GM19395 (cell line): ENCODE measurements at regions not wholly inside any gene's neighbourhood (a gene's known extent, or its start where the extent isn't known, plus 50 kb on each side); places are given as distances from the start of the nearest gene placed in this dataset.

Experiments
- ATAC-seq: cut with Tn5 transposase; IDR thresholded peaks from one replicate; pipeline ENCODE4 v1.9.1; 2021; ENCODE audit warnings: mild to moderate bottlenecking, moderate library complexity; ENCODE audit not compliant: unreplicated experiment

- no peak for ATAC-seq
These were observed 149.1 kb upstream of the MOCS1 start for GRCh38 chr6:40083141-40083920.

DNA sequence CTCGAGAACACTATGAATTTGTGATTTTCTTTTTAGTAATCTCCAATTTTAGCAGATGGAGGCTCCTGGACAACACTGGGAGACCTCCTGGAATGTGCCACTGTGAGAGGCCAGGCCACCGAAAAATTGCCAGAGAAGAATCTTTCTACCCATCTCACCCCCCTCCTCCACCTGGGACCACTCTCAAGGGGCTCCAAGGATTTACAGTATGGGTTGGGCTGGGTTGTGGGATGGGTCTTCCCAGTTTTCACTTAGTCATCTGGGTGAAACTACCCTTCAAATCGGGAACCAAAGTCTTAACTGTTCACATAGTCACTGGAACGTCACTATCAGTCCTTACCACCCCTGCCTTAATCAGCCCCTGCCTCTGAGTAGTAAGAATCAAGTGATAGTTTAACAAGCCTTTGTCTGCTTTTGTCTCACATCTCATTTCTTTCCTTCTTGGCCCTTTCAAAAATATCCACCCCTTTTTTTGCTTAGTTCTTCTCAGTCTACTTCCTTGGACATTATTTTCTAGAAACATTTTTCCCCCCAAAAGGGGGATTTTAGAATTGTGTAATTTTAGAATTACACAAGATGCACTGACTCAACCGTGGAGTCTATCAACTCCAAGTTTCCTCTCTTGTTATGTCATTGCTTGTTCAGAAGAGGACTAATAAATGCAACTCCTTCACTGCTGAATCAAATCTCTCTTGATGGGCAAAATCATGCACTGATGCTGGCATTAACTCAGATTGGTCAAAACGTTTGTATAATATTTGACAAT is 148.2 kb upstream of the MOCS1 start:
- no peak for ATAC-seq

DNA sequence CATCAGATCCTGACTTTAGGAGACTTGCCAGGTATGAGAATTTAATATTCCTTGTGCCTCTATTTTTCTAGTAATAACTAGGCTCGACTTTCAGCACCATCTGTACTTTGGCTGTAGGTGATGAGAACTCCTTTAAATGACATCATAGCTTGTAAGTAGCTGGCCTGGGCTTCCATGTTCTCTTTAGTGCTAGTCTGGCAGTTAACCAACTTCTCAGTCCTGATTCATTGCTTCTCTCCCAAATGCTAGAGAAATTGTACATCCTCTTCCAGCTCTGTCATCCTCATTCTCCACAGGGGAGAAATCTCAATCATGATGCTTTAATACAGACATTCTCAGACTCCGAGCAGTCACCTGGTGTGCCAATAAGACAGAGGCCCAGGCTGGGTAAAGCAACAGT is 143.5 kb upstream of the MOCS1 start:
- ATAC-seq = no peak

DNA sequence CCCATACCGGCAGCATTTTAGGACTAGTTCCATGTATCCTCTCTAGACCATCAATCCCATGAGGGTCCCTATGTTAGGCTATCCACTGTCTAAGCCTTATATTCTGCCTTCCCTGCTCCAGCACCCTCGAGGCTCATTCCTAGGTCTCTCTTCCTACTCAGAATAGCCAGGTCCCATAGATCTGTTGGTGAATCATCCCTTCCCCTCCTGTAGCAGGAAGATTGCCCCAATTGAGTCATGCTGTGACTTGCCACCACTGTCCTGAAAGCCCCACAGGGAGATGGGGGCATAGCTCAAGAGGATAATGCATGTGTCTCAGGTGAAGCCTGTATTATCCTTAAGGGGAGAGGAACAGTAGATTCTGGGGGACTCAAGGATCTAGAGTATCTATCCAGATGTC is 143.1 kb upstream of the MOCS1 start:
- ATAC-seq = no peak

DNA sequence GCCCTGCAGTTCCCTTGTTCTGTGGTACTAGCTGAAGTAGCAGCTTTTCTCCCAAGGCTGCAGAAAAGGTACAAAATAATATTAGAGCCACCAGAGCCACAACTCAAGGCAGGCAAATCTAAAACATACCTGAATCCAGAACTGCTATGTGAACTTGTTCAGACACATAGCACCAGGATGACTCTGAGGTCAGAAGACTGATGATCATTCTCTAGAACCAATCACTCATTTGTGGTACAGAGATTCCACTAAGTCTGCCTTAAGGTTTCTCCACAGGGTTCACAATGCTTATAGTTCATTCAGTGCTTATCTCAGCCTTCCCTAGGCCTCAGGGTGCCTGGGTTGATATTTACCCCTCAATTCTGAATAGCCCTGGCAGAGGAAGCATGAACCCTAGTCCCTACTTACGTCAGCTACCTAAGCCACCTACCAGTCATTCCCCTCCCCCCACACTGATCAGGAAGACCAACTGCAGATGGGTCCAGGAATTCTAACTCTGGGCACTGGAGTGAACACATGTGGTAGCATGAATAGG is 140.9 kb upstream of the MOCS1 start:
- no peak for ATAC-seq

GRCh38 chr6:40074306-40075055 is 140.2 kb upstream of the MOCS1 start:
- no peak for ATAC-seq

DNA sequence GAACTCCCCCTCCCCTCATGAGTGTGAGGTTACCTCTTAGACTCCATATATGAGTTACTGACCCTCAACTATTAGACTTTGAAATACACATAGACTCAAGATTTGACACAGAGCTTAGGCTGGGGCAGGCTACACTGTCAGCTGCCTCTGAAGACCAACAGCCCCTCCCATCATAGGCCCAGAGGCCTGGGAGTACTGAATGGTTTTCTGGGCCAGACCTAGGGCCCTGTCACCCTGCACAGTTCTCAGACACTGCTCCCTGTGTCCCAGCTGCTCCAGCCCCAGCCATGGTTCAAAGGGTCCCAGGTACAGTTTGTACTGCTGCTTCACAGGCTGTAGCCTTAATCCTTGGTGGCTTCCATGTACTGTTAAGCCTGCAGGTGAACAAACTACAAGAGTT is 132.1 kb upstream of the MOCS1 start:
- no peak for ATAC-seq

- ATAC-seq = no peak
These were observed 122.6 kb upstream of the MOCS1 start for GRCh38 chr6:40056865-40057264.

DNA sequence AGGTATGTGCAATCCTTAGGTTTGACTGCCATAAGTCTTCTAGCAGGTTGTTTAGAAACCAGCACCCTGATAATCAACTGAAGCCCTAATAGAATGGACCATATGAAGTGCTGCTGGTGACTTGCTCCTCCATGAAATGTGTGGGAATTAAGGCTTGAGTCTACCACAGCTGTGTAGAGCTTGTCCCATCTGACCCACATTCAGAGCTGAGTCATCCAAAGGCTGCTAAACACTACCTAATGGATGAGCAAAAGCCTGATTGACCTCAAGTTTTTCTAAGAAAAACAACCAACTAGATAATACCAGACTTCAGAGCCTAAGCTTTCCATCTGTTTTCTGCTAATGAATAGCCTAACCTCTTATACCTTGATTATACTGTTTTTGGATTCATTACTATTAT is 120.3 kb upstream of the MOCS1 start:
- ATAC-seq = no peak

GRCh38 chr6:40054186-40054585 is 119.9 kb upstream of the MOCS1 start:
- ATAC-seq = no peak

DNA sequence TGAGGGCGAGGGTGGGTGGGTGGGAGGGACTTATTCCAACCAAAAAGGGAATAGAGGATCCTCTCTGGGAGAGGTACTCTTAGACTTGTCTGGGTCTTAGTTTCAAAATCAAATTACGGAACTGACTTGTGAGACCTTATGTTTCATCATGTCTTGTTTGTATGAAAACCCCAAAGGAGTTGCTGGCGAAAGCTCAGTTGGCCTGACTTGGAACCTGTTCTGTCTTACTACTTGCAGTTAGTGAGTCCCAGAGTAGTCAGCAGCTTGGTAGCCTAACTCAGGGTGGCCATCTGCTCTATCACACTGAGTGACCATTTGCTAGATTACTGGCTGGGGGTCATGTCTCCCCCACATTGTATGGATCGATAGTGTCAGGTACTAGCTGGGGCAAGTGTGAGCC is 114.9 kb upstream of the MOCS1 start:
- no peak for ATAC-seq

DNA sequence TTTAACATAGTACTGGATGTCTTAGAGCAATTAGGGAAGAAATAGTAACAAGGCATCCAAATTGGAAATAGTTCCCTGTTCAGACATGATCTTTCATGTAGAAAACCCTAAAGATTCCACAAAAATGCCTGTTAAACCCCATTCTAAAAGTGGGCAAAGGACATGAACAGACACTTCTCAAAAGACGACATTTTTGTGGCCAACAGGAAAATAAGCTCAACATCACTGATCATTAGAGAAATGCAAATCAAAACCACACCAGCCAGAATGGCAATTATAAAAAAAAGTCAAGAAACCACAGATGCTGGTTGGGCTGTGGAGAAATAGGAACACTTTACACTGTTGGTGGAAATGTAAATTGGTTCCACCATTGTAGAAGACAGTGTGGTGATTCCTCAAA is 109.9 kb upstream of the MOCS1 start:
- no peak for ATAC-seq

- no peak for ATAC-seq
These were observed 108.0 kb upstream of the MOCS1 start for GRCh38 chr6:40042232-40042631.

DNA sequence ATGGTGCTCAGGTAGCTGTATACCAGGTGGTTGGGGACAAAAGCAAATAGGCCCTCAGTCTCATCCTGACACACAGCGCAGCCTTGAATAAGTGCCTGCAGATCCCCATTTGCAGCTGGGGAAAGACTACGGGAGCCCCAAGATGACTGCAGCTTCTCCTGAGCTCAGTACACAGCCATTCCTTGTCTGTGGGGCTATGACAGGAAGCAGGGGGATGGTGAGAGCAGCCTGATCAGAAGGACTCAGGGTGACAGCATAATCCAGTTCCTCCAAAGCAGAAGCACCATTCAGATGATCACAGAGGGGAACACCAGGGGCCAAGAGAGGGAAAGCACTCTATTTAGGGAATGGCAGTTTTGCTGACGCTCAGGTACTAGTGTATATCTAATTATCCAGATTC is 104.8 kb upstream of the MOCS1 start:
- ATAC-seq = no peak

- ATAC-seq = no peak
These were observed 104.4 kb upstream of the MOCS1 start for GRCh38 chr6:40038626-40039025.

DNA sequence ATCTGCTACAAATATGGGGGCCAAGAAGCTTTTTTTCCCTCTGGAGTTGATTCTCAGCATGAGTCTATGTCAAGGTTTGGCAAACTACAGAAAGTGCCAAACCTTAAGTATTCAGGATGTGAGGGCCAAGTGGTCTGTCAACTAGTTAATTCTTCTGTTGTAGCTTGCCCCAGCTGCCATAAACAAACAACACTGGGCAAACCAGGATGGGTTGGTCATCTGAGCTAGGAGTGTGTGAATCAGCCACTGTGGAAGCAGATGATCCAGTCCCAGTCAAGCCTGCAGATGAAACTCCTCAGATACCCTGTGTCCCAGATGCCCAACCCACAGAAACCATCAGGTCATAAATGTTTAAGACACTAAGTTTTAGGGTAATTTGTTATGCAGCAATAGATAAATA is 103.0 kb upstream of the MOCS1 start:
- no peak for ATAC-seq

GRCh38 chr6:40036186-40036585 is 101.9 kb upstream of the MOCS1 start:
- ATAC-seq = no peak

GRCh38 chr6:40028449-40028848 is 94.2 kb upstream of the MOCS1 start:
- no peak for ATAC-seq

DNA sequence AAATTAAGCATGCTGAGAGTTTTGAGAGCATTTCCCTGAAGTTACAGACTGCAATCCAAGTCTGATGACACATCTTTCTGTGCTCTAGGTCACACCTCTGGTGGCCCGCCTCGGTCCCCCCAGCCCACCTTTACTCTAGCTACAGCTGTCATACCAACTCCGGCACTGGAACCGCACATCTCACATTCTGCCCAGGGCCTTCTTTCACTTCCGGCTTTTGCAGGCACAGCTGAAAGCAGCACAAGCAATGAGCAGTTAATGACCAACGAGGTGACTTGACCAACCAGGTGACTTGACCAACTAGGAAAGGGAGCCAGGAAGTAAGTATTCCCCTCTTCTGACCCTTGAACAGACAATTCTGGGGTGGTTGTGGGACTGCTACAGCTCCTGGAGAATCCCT is 88.6 kb upstream of the MOCS1 start:
- ATAC-seq = no peak

DNA sequence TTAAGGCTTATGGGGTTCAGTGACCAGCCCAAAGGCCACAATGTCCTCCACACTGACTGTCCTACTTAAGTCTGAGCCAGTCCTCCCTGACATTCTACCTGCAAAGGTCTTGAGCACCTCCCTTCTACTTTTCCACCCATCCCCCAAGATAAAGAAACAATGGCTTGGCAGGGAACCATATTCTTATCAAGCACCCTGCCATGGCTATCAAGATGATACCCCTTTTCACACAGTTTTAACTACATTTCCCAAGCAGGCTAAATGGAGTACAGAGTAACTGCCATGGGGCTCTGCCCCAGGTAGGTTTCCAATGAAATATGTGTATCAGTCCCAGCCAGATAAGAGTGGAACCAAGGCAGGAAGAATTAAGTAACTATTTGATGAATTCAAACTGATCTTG is 85.9 kb upstream of the MOCS1 start:
- no peak for ATAC-seq

GRCh38 chr6:40015530-40015929 is 81.3 kb upstream of the MOCS1 start:
- ATAC-seq = no peak

GRCh38 chr6:40011844-40012243 is 77.6 kb upstream of the MOCS1 start:
- no peak for ATAC-seq
